Ishikawa (cell line): ENCODE measurements at regions not wholly inside any gene's neighbourhood (a gene's known extent, or its start where the extent isn't known, plus 50 kb on each side); places are given as distances from the start of the nearest gene placed in this dataset.

ENCODE experiments used
- CEBPB ChIP-seq: IDR thresholded peaks from 2 replicates; pipeline ENCODE4 v1.6.1; 2012
- CREB1 ChIP-seq: IDR thresholded peaks from 2 replicates; pipeline ENCODE4 v1.6.1; 2012; ENCODE audit warnings: low read depth
- EP300 ChIP-seq: IDR thresholded peaks from 2 replicates; pipeline ENCODE4 v1.6.1; 2012; ENCODE audit warnings: borderline replicate concordance
- FOXM1 ChIP-seq: IDR thresholded peaks from 2 replicates; pipeline ENCODE4 v1.6.1; 2012; ENCODE audit warnings: low read depth, borderline replicate concordance
- MAX ChIP-seq: IDR thresholded peaks from 2 replicates; pipeline ENCODE4 v1.6.1; 2012
- RAD21 ChIP-seq: IDR thresholded peaks from 2 replicates; pipeline ENCODE4 v1.6.1; 2012; ENCODE audit warnings: low read depth
- REST ChIP-seq: IDR thresholded peaks from 2 replicates; pipeline ENCODE4 v1.6.1; 2012; ENCODE audit warnings: low read depth, mild to moderate bottlenecking
- TAF1 ChIP-seq: IDR thresholded peaks from 2 replicates; pipeline ENCODE4 v1.6.1; 2012; ENCODE audit warnings: low read depth, mild to moderate bottlenecking
- TCF12 ChIP-seq: IDR thresholded peaks from 2 replicates; pipeline ENCODE4 v1.6.1; 2012; ENCODE audit warnings: low read depth
- USF1 ChIP-seq: IDR thresholded peaks from 2 replicates; pipeline ENCODE4 v1.6.1; 2012
- ZBTB7A ChIP-seq: IDR thresholded peaks from 2 replicates; pipeline ENCODE4 v1.6.1; 2012; ENCODE audit warnings: low read depth

GRCh38 chr10:65042496-65042895 lies 1521.3 kb downstream of the REEP3 start:
- TF ChIP-seq RAD21 (no peak), REST (no peak), MAX (no peak), TAF1 (no peak), EP300 (no peak), ZBTB7A (no peak), FOXM1 (no peak), CEBPB (no peak), USF1 (no peak), TCF12 (no peak), CREB1 (no peak)
